ENCODE measurements at regions not wholly inside any gene's neighbourhood (a gene's known extent, or its start where the extent isn't known, plus 50 kb on each side); places are given as distances from the start of the nearest gene placed in this dataset.
"Not testable (repeated sequence)": the region's sequence is repeated elsewhere in the genome, so short reads cannot be mapped to it uniquely, and the experiment has no call there.

DNA sequence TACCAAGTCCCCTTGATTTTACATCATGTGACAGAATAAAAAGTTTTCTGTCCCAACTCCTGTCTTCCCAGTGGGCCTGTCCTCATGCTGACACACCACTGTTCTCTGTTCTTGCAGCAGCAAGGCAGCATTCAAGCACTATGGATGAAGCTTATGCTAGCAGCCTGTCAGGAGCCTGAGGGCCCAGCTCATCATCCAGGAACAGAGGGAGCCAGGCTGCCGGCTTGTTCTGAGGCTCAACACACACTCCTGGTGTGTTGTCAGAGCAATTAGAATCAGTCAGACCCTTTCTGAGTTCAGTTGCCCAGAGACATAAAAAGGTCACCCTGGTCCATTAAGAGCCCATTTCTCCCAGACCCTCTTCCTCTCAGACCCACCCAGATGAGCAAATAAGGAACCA, 282.9 kb downstream of the SEC16B start:
- no peak for TF ChIP-seq POLR2A (IDR thresholded peaks at IDR 0.05)
- TF ChIP-seq POLR2AphosphoS5 (IDR thresholded peaks at IDR 0.05): no peak
- TF ChIP-seq, protein P1, sequence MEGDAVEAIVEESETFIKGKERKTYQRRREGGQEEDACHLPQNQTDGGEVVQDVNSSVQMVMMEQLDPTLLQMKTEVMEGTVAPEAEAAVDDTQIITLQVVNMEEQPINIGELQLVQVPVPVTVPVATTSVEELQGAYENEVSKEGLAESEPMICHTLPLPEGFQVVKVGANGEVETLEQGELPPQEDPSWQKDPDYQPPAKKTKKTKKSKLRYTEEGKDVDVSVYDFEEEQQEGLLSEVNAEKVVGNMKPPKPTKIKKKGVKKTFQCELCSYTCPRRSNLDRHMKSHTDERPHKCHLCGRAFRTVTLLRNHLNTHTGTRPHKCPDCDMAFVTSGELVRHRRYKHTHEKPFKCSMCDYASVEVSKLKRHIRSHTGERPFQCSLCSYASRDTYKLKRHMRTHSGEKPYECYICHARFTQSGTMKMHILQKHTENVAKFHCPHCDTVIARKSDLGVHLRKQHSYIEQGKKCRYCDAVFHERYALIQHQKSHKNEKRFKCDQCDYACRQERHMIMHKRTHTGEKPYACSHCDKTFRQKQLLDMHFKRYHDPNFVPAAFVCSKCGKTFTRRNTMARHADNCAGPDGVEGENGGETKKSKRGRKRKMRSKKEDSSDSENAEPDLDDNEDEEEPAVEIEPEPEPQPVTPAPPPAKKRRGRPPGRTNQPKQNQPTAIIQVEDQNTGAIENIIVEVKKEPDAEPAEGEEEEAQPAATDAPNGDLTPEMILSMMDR (IDR thresholded peaks at IDR 0.05): no peak
- H3K36me3 ChIP-seq: no peaks in the 10 kb centered on the region
- H3K4me3 ChIP-seq: no peak overlapping the region
- intact Hi-C loops (cut with DNase I; ENCODE audit: low total_unique reads): no loop called here
- H3K9me3 ChIP-seq: no peaks in the 10 kb centered on the region
- H3K27ac ChIP-seq: no peak overlapping the region
- no peak for DNase-seq (ENCODE audit: low spot score in 2 of 2)
- H3K4me1 ChIP-seq: no peaks in the 10 kb centered on the region
- H3K27me3 ChIP-seq: no peaks in the 10 kb centered on the region

GRCh38 chr1:177669161-177669560, 300.7 kb downstream of the SEC16B start:
- Histone ChIP-seq H3K27ac (no peak overlapping the region), H3K36me3 (no peaks in the 10 kb centered on the region), H3K4me3 (no peak overlapping the region), H3K4me1 (no peaks in the 10 kb centered on the region), H3K9me3 (no peaks in the 10 kb centered on the region), H3K27me3 (no peaks in the 10 kb centered on the region)
- DNase-seq (ENCODE audit: low spot score in 2 of 2): no peak
- TF ChIP-seq POLR2A (IDR thresholded peaks at IDR 0.05) (no peak), POLR2AphosphoS5 (IDR thresholded peaks at IDR 0.05) (no peak)
- TF ChIP-seq, protein P1 (IDR thresholded peaks at IDR 0.05): no peak
- intact Hi-C loops (cut with DNase I; ENCODE audit: low total_unique reads): loop anchor here (10.0 kb wide), 1 partner anchor 1734 kb away; no protein-coding TSS in a partner anchor

GRCh38 chr1:177665935-177666334, 303.9 kb downstream of the SEC16B start:
- intact Hi-C loops (cut with DNase I; ENCODE audit: low total_unique reads): loop anchor here (10.0 kb wide), 1 partner anchor 1731 kb away; no protein-coding TSS in a partner anchor
- Histone ChIP-seq H3K36me3 (no peaks in the 10 kb centered on the region), H3K4me1 (no peaks in the 10 kb centered on the region), H3K27ac (no peak overlapping the region), H3K9me3 (no peaks in the 10 kb centered on the region), H3K27me3 (no peaks in the 10 kb centered on the region), H3K4me3 (no peak overlapping the region)
- DNase-seq (ENCODE audit: low spot score in 2 of 2): no peak
- TF ChIP-seq, protein P1 (IDR thresholded peaks at IDR 0.05): no peak
- TF ChIP-seq POLR2A (IDR thresholded peaks at IDR 0.05): no peak

- not testable (repeated sequence) for H3K9me3 ChIP-seq; H3K27ac ChIP-seq; H3K4me1 ChIP-seq; H3K27me3 ChIP-seq; DNase-seq (ENCODE audit: low spot score in 2 of 2); H3K36me3 ChIP-seq; H3K4me3 ChIP-seq
- intact Hi-C loops (cut with DNase I; ENCODE audit: low total_unique reads): loop anchor here (10.0 kb wide), 1 partner anchor 1730 kb away; no protein-coding TSS in a partner anchor
Measured at GRCh38 chr1:177664742-177665141, 305.1 kb downstream of the SEC16B start.

DNA sequence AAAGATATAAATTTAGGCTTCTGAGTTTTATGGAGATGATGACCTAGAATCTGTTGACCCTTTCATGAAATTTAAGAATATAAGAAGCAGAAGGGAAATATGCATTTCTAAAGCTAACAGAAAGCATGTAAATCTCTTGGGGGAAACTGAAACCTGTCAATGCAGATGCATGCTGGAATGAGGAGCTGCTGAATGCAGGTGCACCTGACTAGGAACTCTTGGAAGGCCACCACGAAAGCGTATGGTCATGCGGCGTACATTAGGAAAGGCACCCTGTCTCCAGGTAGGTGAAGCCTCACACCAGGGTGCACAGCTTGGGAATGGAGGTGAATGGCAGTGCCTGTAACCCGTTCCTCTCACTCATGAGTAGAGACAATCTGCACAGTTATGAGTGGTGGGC, 309.7 kb downstream of the SEC16B start:
- Histone ChIP-seq H3K36me3 (no peaks in the 10 kb centered on the region), H3K27me3 (no peaks in the 10 kb centered on the region), H3K9me3 (no peaks in the 10 kb centered on the region), H3K27ac (no peak overlapping the region), H3K4me3 (no peak overlapping the region), H3K4me1 (no peaks in the 10 kb centered on the region)
- no peak for DNase-seq (ENCODE audit: low spot score in 2 of 2)
- TF ChIP-seq POLR2AphosphoS5 (IDR thresholded peaks at IDR 0.05): no peak
- TF ChIP-seq, protein P1 (IDR thresholded peaks at IDR 0.05): no peak
- TF ChIP-seq POLR2A (IDR thresholded peaks at IDR 0.05): no peak
- intact Hi-C loops (cut with DNase I; ENCODE audit: low total_unique reads): loop anchor here (10.0 kb wide), 1 partner anchor 1725 kb away; no protein-coding TSS in a partner anchor

DNA sequence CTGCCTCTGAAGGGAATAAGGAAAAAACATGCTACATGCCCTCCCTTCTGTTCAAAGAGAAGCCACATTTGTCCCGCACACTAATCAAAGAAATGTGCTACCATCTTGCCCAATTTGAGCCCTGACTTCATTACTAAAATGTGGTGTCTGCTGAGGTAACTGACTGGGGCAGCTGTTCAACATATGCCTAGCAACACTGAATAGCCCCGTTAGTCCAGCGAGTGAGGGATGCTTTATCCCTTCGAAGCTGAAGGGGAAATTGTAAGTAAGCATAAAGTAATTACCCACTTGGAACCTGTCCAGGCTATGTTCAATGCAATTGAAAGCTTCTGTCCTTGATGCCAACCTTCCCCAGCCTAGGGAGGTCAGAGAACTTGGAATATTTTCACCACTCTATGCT, 310.6 kb downstream of the SEC16B start:
- no peaks in the 10 kb centered on the region for H3K36me3 ChIP-seq
- no peaks in the 10 kb centered on the region for H3K9me3 ChIP-seq
- no peak overlapping the region for H3K4me3 ChIP-seq
- TF ChIP-seq POLR2AphosphoS5 (IDR thresholded peaks at IDR 0.05): no peak
- no peak for TF ChIP-seq POLR2A (IDR thresholded peaks at IDR 0.05)
- TF ChIP-seq, protein P1 (IDR thresholded peaks at IDR 0.05): no peak
- intact Hi-C loops (cut with DNase I; ENCODE audit: low total_unique reads): no loop called here
- H3K4me1 ChIP-seq: no peaks in the 10 kb centered on the region
- H3K27me3 ChIP-seq: no peaks in the 10 kb centered on the region
- H3K27ac ChIP-seq: no peak overlapping the region
- no peak for DNase-seq (ENCODE audit: low spot score in 2 of 2)

Measured in breast epithelium (tissue), 4 donors.